GM18520 (cell line): ENCODE measurements at regions not wholly inside any gene's neighbourhood (a gene's known extent, or its start where the extent isn't known, plus 50 kb on each side); places are given as distances from the start of the nearest gene placed in this dataset.
"Not testable (repeated sequence)": the region's sequence is repeated elsewhere in the genome, so short reads cannot be mapped to it uniquely, and the experiment has no call there.

ENCODE experiments used
- ATAC-seq: cut with Tn5 transposase; IDR thresholded peaks from one replicate; pipeline ENCODE4 v1.9.1; 2021; ENCODE audit not compliant: unreplicated experiment

GRCh38 chr7:106456329-106456728, 171.5 kb upstream of the NAMPT start:
- ATAC-seq = no peak

DNA sequence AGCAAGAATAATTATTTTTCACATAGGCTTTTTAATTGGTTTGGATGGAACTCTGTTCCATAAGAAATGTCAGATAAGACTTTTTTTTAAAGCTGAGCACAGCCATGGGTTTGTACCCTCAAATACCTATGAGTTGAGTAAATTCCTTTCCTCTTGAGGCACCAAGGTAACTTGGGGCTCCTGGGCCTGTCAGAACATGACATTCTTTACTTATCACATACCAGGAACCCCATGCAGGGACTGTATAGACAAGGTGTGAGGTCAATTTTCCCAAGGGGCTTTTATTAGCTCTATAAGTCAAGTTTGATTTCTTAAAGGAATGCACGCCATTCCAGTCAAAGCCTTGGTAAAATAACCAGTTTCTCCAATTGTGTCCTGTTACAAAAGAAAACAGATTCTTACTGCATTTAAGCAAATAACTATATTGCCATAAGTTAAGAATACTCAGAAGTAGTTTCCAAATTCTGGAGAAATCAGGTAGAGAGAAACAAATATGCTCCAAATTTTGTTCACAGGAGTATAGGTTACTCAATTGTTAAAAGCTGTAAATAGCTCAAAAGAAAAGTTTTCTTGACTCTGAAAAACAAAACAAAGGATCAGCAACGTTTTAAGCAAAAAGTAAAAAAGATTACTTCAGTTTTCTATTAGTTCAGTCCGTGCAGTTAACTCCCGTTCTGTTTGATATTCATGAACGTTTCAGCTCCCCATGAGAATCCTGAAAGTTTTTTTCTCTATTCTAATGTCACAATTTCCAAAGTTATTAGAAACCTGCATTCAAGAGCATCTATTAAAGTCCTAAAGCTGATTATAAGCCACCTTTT, 167.5 kb upstream of the NAMPT start:
- no peak for ATAC-seq

- no peak for ATAC-seq
These were observed 166.4 kb upstream of the NAMPT start for GRCh38 chr7:106451171-106451570.

DNA sequence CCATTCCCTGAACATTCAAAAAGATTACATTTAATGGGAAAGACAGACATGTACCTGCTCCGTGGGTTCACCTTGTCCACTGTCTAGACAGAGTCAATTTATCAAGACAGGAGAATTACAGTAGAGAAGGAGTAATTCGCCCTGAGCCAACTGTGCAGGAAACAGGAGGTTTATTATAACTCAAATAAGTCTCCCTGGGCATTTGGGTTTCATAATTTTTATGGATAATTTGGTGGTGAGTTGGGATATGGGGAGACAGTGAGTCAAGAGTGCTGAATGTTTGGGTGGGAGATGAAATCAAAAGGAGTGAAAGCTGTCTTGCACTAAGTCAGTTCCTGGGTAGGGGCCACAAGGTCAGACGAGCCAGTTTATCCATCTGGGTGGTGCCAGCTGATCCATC, 165.9 kb upstream of the NAMPT start:
- no peak for ATAC-seq

GRCh38 chr7:106448992-106449859, 164.4 kb upstream of the NAMPT start:
- no peak for ATAC-seq

GRCh38 chr7:106448346-106448991, 163.7 kb upstream of the NAMPT start:
- no peak for ATAC-seq

- ATAC-seq = no peak
These were observed 162.6 kb upstream of the NAMPT start for GRCh38 chr7:106447318-106447847.

GRCh38 chr7:106445366-106445765, 160.6 kb upstream of the NAMPT start:
- not testable (repeated sequence) for ATAC-seq

DNA sequence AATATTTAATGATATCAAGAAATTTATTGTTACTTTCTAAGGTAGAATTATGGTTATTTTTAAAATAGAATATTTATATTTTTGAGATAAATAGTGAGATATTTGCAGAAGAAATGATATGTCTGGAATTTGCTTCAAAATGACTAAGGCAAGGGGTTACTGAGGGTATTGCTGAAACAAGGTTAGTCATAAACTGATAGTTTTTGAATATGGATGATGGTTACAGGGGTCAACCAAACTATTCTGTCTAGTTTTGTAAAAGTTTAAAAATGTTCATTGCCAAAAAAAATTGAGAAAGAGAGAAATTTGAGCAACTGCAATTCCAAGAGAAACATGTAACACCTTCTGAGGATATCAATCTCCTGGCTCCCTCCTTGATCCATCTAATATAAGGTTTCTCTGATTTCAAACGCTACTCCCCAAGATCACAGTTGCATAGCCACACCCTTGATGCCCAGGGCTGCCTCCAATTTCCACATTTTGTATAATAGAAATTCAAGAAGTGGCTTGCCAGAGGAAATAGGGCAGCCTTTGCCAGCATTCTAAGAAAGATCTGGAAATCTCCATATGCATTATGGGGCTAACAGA, 159.4 kb upstream of the NAMPT start:
- no peak for ATAC-seq

GRCh38 chr7:106443156-106443555, 158.4 kb upstream of the NAMPT start:
- no peak for ATAC-seq

- no peak for ATAC-seq
These were observed 157.7 kb upstream of the NAMPT start for GRCh38 chr7:106442476-106442875.

DNA sequence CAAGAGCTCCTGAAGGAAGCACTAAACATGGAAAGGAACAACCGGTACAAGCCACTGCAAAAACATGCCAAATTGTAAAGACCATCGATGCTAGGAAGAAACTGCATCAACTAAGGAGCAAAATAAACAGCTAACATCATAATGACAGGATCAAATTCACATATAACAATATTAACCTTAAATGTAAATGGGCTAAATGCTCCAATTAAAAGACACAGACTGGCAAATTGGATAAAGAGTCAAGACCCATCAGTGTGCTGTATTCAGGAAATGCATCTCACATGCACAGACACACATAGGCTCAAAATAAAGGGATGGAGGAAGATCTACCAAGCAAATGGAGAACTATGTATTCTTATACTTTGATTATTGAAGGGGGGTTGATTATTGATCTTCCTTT, 156.6 kb upstream of the NAMPT start:
- ATAC-seq = not testable (repeated sequence)

DNA sequence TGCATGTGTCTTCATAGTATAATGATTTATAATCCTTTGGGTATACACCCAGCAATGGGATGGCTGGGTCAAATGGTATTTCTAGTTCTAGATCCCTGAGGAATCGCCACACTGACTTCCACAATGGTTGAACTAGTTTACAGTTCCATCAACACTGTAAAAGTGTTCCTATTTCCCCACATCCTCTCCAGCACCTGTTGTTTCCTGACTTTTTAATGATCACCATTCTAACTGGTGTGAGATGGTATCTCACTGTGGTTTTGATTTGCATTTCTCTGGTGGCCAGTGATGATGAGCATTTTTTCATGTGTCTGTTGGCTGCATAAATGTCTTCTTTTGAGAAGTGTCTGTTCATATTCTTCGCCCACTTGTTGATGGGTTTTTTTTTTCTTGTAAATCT, 152.2 kb upstream of the NAMPT start:
- not testable (repeated sequence) for ATAC-seq

DNA sequence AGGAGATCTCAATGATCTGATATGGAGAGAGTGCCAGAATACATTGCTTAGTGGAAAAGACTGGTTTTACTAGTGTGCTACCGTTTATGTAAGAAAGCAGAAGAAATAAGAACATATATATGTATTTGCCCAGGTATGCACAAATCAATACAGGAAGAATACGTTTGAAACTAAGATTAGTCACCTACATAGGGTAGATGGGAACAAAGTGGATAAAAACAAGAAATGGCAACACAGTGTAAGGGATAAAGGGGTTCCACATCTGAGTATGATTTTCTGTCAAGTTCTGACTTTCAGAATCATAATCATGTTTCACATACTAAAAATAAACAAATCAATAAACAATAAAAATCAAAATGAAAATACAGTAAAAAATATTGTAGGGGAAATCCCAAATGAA, 148.6 kb upstream of the NAMPT start:
- ATAC-seq = no peak

DNA sequence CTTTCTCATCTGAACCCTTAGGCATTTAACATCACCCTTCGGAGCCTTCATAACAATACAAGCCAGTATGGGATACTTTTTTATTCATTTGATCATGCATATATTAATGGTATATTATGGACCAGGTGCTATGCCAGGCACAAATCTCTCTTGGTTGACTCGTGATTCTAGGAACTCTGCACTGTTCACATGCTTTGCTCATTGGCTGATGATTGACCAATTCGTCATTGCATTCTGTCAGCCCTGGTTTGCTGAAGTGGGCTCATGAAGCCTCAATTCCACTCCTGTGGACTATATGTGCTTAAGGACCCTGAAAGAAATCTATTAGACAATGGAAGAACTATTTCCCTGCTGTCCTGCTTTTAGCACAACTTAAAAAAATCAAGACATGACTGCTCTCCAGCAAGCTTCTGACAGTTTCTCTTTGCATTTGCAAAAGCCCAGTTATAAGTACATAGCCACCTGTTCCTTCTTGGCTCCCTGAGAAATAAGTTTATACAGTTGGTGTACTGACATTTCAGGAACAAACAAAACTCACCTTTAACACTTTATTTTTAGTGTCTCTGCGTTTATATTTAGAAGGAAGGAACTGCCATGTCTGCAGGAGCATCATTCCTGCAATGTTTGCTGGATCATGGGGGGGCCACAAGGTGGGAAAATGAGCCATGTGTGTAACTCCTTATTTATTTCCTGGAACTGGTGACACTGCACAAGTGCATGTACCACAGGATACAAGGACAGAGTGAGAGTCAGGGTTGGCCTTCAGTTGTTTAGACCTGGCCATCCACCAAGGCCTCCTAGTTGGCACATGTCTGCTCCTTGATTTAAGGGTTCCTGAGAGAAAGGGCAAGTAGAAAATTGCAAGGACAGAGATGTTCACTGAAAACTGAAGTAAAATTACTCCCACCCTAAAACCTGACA, 146.0 kb upstream of the NAMPT start:
- ATAC-seq = no peak

DNA sequence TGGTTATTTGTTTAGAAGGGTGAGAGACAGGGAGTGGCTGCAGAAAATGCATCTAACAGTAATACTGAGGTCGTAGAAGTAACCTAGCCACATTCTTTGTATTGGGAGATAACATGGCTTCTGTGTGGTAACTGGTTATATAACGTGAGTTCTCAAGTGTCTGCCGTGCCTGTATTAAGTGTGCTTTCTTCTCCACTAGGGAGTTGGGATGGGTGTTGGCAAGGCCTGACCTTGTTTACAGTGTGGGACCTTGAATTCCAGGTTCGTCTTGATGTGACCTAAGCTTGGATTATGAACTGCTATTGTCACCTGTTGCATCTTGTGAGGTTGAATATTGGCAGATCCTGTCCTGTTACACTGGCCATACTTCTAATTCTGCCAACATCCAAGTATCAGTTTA, 145.3 kb upstream of the NAMPT start:
- ATAC-seq = no peak

- ATAC-seq = no peak
These were observed 142.0 kb upstream of the NAMPT start for GRCh38 chr7:106426803-106427202.

DNA sequence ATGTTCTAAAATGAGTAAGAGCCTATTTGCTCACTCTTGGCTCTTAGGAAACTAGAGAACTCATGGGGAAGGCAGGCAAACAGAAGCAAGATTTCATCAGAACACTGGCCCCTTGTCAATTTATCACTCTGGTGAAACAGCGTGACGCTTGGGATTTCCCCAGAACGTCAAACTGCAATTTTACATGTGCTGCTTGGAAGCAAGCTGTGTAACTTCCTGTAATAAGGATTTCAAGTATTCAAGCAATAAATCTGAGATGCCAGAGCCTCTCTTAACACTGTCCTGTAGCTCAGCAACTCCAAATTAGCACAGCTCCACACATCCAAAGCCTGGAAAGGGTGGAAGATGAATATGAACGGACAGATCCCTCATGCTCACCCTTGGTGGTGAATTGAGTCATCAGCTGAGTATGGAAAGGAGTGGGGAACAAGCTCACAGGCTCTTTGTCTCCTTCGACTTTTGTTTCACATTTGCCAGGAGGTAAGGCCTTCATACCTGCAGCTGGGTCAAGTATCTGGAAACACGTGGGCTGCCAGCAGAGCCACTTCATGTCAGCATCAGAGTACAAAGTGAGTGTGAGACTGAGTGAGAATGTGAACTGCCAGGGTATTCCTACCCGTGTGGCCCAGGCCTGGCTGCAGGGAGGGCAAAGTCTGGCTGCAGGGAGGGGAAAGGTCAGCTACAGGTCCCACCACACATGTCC, 140.4 kb upstream of the NAMPT start:
- ATAC-seq = peak; percentile 76

DNA sequence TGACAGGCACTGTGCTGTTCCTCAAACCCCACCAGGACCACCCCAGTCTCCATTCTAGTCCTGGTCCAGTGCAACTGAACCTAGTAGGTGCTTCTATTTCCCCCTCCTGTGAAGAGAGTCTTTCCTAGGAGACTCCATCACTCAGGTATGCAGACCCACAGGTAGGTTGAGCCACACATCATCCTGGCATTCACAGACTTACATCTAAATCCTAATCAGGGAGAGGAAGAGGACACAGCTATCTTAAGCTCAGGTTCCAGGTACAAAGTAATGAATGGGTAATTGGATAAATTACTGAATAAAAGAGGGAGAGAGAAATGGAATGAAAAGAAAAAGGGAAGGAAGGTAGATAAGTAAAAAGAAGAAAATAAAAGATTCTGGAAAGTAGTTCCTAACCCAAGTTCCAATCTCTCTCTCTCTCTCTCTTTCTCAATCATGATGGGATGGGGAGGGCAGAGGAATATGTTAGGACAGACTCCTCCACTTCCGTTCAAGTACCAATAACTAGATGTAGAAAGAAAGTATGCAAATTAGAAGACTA, 139.8 kb upstream of the NAMPT start:
- ATAC-seq = no peak
